Stomach (tissue), 8 donors: ENCODE measurements at regions not wholly inside any gene's neighbourhood (a gene's known extent, or its start where the extent isn't known, plus 50 kb on each side); places are given as distances from the start of the nearest gene placed in this dataset.

ENCODE experiments used
- DNase-seq, 2 donors: peaks; one replicate each; pipeline versions ENCODE4 v3.0.0 to v3.0.0-alpha.2; 2013 to 2019
- H3K27ac ChIP-seq, 5 donors: fragments of 200-600 bp in 4 of 5; sonication (generic) in 4 of 5; one replicate each; pipeline ENCODE4 v1.5.1; 2013 to 2019; ENCODE audit warnings: mild to moderate bottlenecking in 1 of 5, moderate library complexity in 1 of 5
- H3K27me3 ChIP-seq, 3 donors: fragments of 200-600 bp; sonication (generic); one replicate each; pipeline ENCODE4 v1.5.1; 2017 to 2019; ENCODE audit warnings: mixed run types in 1 of 3
- H3K36me3 ChIP-seq, 4 donors: fragments of 200-600 bp; sonication (generic); 1 replicate in 3 of 4; 2 replicates in 1 of 4; pipeline ENCODE4 v1.5.1; 2016 to 2019
- H3K4me1 ChIP-seq, 4 donors: fragments of 200-600 bp; sonication (generic); one replicate each; pipeline ENCODE4 v1.5.1; 2016 to 2019
- H3K4me3 ChIP-seq, 4 donors: fragments of 200-600 bp; sonication (generic) in 3 of 4; one replicate each; pipeline ENCODE4 v1.5.1; 2016 to 2019; ENCODE audit warnings: mild to moderate bottlenecking in 1 of 4
- H3K9me3 ChIP-seq, 4 donors: fragments of 200-600 bp; sonication (generic); one replicate each; pipeline ENCODE4 v1.5.1; 2016 to 2019
- EP300 ChIP-seq: sonication (generic); formaldehyde crosslinking; IDR thresholded peaks from one replicate; pipeline ENCODE4 v1.6.1; 2017; ENCODE audit warnings: antibody characterized with exemption
- POLR2A ChIP-seq, 4 donors: fragments of 450-650 bp; IDR thresholded peaks; one replicate each; pipeline ENCODE4 v1.6.1; 2016; ENCODE audit warnings: antibody characterized with exemption in 4 of 4, control low read depth in 2 of 4, mild to moderate bottlenecking in 1 of 4, moderate library complexity in 1 of 4
- POLR2AphosphoS5 ChIP-seq, 3 donors: sonication (generic); formaldehyde crosslinking; IDR thresholded peaks; one replicate each; pipeline ENCODE4 v1.6.1; 2016; ENCODE audit warnings: antibody characterized with exemption in 3 of 3
- WGBS, 5 donors: extraction: QIAGEN DNeasy Blood & Tissue Kit in 3 of 5; methylation state at CpG; one replicate each; pipeline versions ENCODE4 v1.1.5 to v1.1.7; 2013 to 2018; 5-methylcytosine and 5-hydroxymethylcytosine counted together
- intact Hi-C: fragments of 100-400 bp; cut with DNase I; formaldehyde crosslinking; loops from one replicate; pipeline ENCODE4 v1.15.1; 2023; ENCODE audit warnings: low total_unique reads
- TF ChIP-seq, protein P1 (sequence below), 7 experiments: fragments of 450-650 bp in 4 of 7; fragments of 200-600 bp in 3 of 7; sonication (generic) in 3 of 7; IDR thresholded peaks; one replicate each; pipeline ENCODE4 v1.5.1; 2016 to 2019; ENCODE audit warnings: antibody characterized with exemption in 7 of 7, control low read depth in 2 of 7, mild to moderate bottlenecking in 1 of 7
- donor health status: healthy with polysubstance abuse.
- donor health status: Bipolar disorder and iron deficiency.
- donor health status: healthy.

DNA sequence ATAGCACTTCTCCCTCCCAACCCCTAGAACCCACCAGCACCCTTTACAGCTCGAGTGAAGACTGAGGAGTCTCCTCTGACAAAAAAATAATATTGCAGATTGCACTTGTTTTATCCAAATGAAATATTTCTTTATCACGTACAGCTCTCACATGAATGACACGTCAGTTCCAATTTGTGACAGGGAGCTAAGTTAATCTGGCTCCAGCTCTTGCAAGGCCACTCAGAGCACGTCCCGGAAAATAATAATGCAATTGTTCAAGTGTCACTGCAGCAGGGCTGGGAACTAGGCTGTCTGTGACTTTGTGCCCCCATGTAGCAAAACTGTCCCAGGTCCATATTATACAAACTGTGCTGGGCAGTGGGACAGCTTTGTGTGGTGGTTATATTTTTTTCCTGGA is 539.6 kb downstream of the VRK1 start:
- no peaks in the 10 kb centered on the region for H3K4me1 ChIP-seq
- DNase-seq = no peak
- H3K9me3 ChIP-seq = peaks cover 0 to 8% (median 7%) of the 10 kb centered on the region in 4 donors
- no peaks in the 10 kb centered on the region for H3K36me3 ChIP-seq
- TF ChIP-seq, protein P1, sequence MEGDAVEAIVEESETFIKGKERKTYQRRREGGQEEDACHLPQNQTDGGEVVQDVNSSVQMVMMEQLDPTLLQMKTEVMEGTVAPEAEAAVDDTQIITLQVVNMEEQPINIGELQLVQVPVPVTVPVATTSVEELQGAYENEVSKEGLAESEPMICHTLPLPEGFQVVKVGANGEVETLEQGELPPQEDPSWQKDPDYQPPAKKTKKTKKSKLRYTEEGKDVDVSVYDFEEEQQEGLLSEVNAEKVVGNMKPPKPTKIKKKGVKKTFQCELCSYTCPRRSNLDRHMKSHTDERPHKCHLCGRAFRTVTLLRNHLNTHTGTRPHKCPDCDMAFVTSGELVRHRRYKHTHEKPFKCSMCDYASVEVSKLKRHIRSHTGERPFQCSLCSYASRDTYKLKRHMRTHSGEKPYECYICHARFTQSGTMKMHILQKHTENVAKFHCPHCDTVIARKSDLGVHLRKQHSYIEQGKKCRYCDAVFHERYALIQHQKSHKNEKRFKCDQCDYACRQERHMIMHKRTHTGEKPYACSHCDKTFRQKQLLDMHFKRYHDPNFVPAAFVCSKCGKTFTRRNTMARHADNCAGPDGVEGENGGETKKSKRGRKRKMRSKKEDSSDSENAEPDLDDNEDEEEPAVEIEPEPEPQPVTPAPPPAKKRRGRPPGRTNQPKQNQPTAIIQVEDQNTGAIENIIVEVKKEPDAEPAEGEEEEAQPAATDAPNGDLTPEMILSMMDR (IDR thresholded peaks at IDR 0.05) = no peak
- TF ChIP-seq EP300 (no peak), POLR2A (IDR thresholded peaks at IDR 0.05) (no peak)
- no peak overlapping the region for H3K4me3 ChIP-seq
- no peaks in the 10 kb centered on the region for H3K27me3 ChIP-seq
- intact Hi-C loops = no loop called here
- H3K27ac ChIP-seq = no peak overlapping the region
- 58 to 72% (median 62%) methylated on average over 5 of the region's 5 CpGs for WGBS, 5 donors

DNA sequence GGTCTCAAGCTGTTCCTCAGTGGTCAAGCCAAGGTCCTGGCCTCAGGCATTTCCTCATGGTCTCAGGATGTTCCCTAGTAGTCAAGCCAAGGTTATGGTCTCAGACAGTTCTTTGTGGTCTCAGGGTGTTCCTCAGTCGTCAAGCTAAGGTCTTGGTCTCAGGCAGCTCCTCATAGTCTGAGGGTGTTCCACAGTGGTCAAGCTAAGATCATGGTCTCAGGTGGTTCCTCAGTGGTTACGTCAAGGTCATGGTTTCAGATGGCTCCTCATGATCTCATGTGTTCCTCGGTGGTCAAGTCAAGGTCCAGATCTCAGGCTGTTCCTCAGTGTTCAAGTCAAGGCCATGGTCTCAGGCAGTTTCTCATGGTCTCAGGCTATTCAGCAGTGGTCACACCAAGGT is 540.1 kb downstream of the VRK1 start:
- H3K4me3 ChIP-seq = no peak overlapping the region
- no peak overlapping the region for H3K27ac ChIP-seq
- TF ChIP-seq POLR2AphosphoS5 (IDR thresholded peaks at IDR 0.05) (no peak), EP300 (no peak), POLR2A (IDR thresholded peaks at IDR 0.05) (no peak)
- TF ChIP-seq, protein P1 (IDR thresholded peaks at IDR 0.05) = no peak
- H3K36me3 ChIP-seq = no peaks in the 10 kb centered on the region
- peaks cover 0 to 8% (median 7%) of the 10 kb centered on the region in 4 donors for H3K9me3 ChIP-seq
- WGBS, 5 donors = 60 to 94% (median 83%) methylated on average over 2 to 3 of the region's 3 CpGs
- intact Hi-C loops = no loop called here
- H3K4me1 ChIP-seq = no peaks in the 10 kb centered on the region
- no peak for DNase-seq
- no peaks in the 10 kb centered on the region for H3K27me3 ChIP-seq

DNA sequence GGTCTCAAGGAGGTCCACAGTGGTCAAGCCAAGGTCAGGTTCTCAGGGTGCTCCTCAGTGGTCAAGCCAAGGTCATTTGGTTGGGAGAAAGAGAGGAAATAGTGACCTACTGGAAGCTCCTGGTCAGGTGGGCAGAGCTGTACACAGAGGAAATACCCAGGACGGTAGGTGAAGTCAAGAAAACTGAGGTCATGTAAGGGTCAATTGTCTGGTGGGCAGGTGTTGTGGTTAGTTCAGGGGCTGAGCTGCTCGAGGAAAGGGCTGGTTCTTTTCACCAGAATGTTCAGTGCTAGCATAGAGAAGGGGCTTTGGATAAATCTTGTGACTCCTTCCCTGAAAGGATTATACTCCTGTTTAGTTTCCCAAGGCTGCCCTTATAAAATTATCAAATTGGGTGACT is 540.5 kb downstream of the VRK1 start:
- no peak for DNase-seq
- 51 to 83% (median 61%) methylated on average over 2 of the region's 2 CpGs for WGBS, 5 donors
- TF ChIP-seq, protein P1 (IDR thresholded peaks at IDR 0.05) = no peak
- TF ChIP-seq EP300 (no peak), POLR2AphosphoS5 (IDR thresholded peaks at IDR 0.05) (no peak), POLR2A (IDR thresholded peaks at IDR 0.05) (no peak)

DNA sequence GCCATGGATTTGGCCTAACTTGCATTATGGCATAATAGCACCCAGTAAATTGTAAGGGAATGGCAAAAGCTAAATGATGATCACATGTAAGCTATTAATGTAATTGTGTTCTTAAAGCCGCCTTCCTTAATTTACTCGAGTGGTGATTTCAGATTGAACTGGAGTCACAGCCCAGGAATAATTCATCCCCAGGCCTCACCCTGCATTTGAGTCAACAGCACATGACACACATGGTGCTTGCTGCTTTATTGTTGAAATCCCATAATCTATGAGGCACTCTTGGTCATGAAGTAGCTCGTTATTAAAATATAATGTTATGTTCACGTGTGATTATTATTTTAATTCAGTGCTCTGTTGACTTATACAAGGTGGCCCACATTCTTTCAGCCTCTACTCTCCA is 547.5 kb downstream of the VRK1 start:
- H3K4me1 ChIP-seq = no peaks in the 10 kb centered on the region
- H3K27me3 ChIP-seq = no peaks in the 10 kb centered on the region
- intact Hi-C loops = no loop called here
- no peak for DNase-seq
- 92 to 95% (median 93%) methylated on average over 4 of the region's 4 CpGs for WGBS, 5 donors
- H3K36me3 ChIP-seq = no peaks in the 10 kb centered on the region
- no peak overlapping the region for H3K27ac ChIP-seq
- peaks cover 0 to 7% (median 6%) of the 10 kb centered on the region in 4 donors for H3K9me3 ChIP-seq
- TF ChIP-seq, protein P1 (IDR thresholded peaks at IDR 0.05) = no peak
- no peak for TF ChIP-seq POLR2AphosphoS5 (IDR thresholded peaks at IDR 0.05)
- TF ChIP-seq POLR2A (IDR thresholded peaks at IDR 0.05) = no peak
- no peak for TF ChIP-seq EP300
- no peak overlapping the region for H3K4me3 ChIP-seq

More for the DNA sequence above, 540.5 kb downstream of the VRK1 start:
- H3K9me3 ChIP-seq = peaks cover 0 to 8% (median 7%) of the 10 kb centered on the region in 4 donors
- no peak overlapping the region for H3K27ac ChIP-seq
- H3K36me3 ChIP-seq = no peaks in the 10 kb centered on the region
- intact Hi-C loops = no loop called here
- no peaks in the 10 kb centered on the region for H3K4me1 ChIP-seq
- no peak overlapping the region for H3K4me3 ChIP-seq
- no peaks in the 10 kb centered on the region for H3K27me3 ChIP-seq
